Ishikawa (cell line): ENCODE measurements at regions not wholly inside any gene's neighbourhood (a gene's known extent, or its start where the extent isn't known, plus 50 kb on each side); places are given as distances from the start of the nearest gene placed in this dataset.

ENCODE experiments used
- CEBPB ChIP-seq: IDR thresholded peaks from 2 replicates; pipeline ENCODE4 v1.6.1; 2012
- EGR1 ChIP-seq: IDR thresholded peaks from 2 replicates; pipeline ENCODE4 v1.6.1; 2012
- EP300 ChIP-seq: IDR thresholded peaks from 2 replicates; pipeline ENCODE4 v1.6.1; 2012; ENCODE audit warnings: borderline replicate concordance
- MAX ChIP-seq: IDR thresholded peaks from 2 replicates; pipeline ENCODE4 v1.6.1; 2012
- NFIC ChIP-seq: IDR thresholded peaks from 2 replicates; pipeline ENCODE4 v1.6.1; 2012
- REST ChIP-seq: IDR thresholded peaks from 2 replicates; pipeline ENCODE4 v1.6.1; 2012; ENCODE audit warnings: low read depth, mild to moderate bottlenecking
- TAF1 ChIP-seq: IDR thresholded peaks from 2 replicates; pipeline ENCODE4 v1.6.1; 2012; ENCODE audit warnings: low read depth, mild to moderate bottlenecking
- TCF12 ChIP-seq: IDR thresholded peaks from 2 replicates; pipeline ENCODE4 v1.6.1; 2012; ENCODE audit warnings: low read depth
- YY1 ChIP-seq: IDR thresholded peaks from 2 replicates; pipeline ENCODE4 v1.6.1; 2012; ENCODE audit warnings: low read depth
- ZBTB7A ChIP-seq: IDR thresholded peaks from 2 replicates; pipeline ENCODE4 v1.6.1; 2012; ENCODE audit warnings: low read depth

- TF ChIP-seq CEBPB (no peak), NFIC (no peak), MAX (no peak), EP300 (no peak), EGR1 (no peak), TCF12 (no peak), TAF1 (no peak), REST (no peak), YY1 (no peak), ZBTB7A (no peak)
Observed at GRCh38 chr10:30166929-30167328, 107.5 kb upstream of the JCAD start.
